ENCODE measurements at regions not wholly inside any gene's neighbourhood (a gene's known extent, or its start where the extent isn't known, plus 50 kb on each side); places are given as distances from the start of the nearest gene placed in this dataset.

GRCh38 chrX:39974270-39974669 lies 123.5 kb downstream of the BCOR start:
- Histone ChIP-seq H3K9ac (ENCODE audit: low read depth in 1 of 2, low read length in 2 of 2) (no peak overlapping the region), H3K4me1 (ENCODE audit: control insufficient read depth in 4 of 4, insufficient read depth in 4 of 4, low read length in 3 of 4) (peaks cover 0 to 2% (median 0%) of the 10 kb centered on the region in 4 donors), H3K9me3 (ENCODE audit: control insufficient read depth in 4 of 4, low read length in 3 of 4) (peaks cover 0 to 12% (median 2%) of the 10 kb centered on the region in 4 donors), H3K4me3 (ENCODE audit: low read depth in 1 of 3, low read length in 3 of 3) (no peak overlapping the region), H3K27me3 (ENCODE audit: control insufficient read depth in 4 of 4, insufficient read depth in 4 of 4, low read length in 3 of 4) (no peaks in the 10 kb centered on the region), H3K36me3 (ENCODE audit: control insufficient read depth in 4 of 4, insufficient read depth in 3 of 4, low read depth in 1 of 4, low read length in 3 of 4) (peaks cover 0 to 2% (median 0%) of the 10 kb centered on the region in 4 donors), H3K27ac (ENCODE audit: low read depth in 1 of 2, low read length in 2 of 2) (no peak overlapping the region)
- 93% methylated on average over 6 of the region's 6 CpGs for WGBS
- DNase-seq (ENCODE audit: low spot score), result no peak
- TF ChIP-seq HNF4G (IDR thresholded peaks at IDR 0.05), result no peak

DNA sequence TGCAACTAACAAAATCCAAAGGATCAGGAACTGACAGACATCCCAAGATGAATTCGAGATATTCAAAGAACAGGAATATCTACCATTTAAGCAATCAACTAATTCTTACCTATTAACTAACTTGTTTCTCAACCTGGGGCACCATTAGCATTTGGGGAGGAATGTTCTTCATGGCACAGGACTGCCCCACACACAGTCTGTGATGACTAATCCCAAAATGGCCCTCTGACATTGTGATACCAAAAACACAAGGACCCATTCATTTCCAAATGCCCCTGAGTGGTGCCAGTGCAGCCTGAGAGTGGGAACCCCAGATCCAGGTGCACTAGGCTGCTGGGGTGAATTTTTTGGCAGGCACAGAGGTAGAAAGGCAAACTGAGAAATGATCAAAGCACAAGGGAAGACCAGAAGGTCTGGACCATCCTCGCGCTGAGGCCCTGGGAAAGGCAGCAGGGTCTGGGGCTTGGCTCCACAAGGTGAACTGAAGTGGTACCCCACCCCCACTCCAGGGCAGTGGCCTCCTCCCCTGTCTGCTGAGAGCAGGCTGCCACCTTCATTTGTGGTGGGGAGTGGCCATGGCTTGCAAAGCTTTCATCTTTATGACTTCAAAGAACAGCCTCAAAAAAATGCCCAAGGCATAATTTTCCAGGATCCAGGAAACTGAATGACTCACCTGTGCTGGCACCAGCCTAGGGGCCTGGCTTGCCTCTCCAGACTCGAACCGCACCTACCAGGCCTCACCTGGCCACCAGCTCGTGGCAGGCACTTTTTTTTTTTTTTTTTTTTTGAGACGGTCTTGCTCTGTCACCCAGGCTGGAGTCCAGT lies 122.4 kb downstream of the BCOR start:
- 89% methylated on average over 7 of the region's 7 CpGs for WGBS
- TF ChIP-seq GABPA (IDR thresholded peaks at IDR 0.05 in 1 of 2, conservative IDR thresholded peaks at IDR 0.05 in 1 of 2) (no peak), RXRA (IDR thresholded peaks at IDR 0.05) (no peak), RAD21 (IDR thresholded peaks at IDR 0.05) (no peak), SP1 (IDR thresholded peaks at IDR 0.05) (no peak), YY1 (IDR thresholded peaks at IDR 0.05) (no peak), HNF4A (conservative IDR thresholded peaks at IDR 0.05) (no peak), FOXA2 (IDR thresholded peaks at IDR 0.05) (no peak), TAF1 (conservative IDR thresholded peaks at IDR 0.05) (no peak), FOXA1 (IDR thresholded peaks at IDR 0.05) (no peak), EGR1 (IDR thresholded peaks at IDR 0.05; ENCODE audit: low read depth in 2 of 2) (no peak), ZBTB33 (IDR thresholded peaks at IDR 0.05) (no peak)
- TF ChIP-seq, protein P1, sequence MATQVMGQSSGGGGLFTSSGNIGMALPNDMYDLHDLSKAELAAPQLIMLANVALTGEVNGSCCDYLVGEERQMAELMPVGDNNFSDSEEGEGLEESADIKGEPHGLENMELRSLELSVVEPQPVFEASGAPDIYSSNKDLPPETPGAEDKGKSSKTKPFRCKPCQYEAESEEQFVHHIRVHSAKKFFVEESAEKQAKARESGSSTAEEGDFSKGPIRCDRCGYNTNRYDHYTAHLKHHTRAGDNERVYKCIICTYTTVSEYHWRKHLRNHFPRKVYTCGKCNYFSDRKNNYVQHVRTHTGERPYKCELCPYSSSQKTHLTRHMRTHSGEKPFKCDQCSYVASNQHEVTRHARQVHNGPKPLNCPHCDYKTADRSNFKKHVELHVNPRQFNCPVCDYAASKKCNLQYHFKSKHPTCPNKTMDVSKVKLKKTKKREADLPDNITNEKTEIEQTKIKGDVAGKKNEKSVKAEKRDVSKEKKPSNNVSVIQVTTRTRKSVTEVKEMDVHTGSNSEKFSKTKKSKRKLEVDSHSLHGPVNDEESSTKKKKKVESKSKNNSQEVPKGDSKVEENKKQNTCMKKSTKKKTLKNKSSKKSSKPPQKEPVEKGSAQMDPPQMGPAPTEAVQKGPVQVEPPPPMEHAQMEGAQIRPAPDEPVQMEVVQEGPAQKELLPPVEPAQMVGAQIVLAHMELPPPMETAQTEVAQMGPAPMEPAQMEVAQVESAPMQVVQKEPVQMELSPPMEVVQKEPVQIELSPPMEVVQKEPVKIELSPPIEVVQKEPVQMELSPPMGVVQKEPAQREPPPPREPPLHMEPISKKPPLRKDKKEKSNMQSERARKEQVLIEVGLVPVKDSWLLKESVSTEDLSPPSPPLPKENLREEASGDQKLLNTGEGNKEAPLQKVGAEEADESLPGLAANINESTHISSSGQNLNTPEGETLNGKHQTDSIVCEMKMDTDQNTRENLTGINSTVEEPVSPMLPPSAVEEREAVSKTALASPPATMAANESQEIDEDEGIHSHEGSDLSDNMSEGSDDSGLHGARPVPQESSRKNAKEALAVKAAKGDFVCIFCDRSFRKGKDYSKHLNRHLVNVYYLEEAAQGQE (IDR thresholded peaks at IDR 0.05), result no peak
- Histone ChIP-seq H3K4me3 (ENCODE audit: low read depth in 1 of 3, low read length in 3 of 3) (no peak overlapping the region), H3K27me3 (ENCODE audit: control insufficient read depth in 4 of 4, insufficient read depth in 4 of 4, low read length in 3 of 4) (no peaks in the 10 kb centered on the region), H3K9ac (ENCODE audit: low read depth in 1 of 2, low read length in 2 of 2) (no peak overlapping the region), H3K36me3 (ENCODE audit: control insufficient read depth in 4 of 4, insufficient read depth in 3 of 4, low read depth in 1 of 4, low read length in 3 of 4) (peaks cover 0 to 2% (median 0%) of the 10 kb centered on the region in 4 donors), H3K27ac (ENCODE audit: low read depth in 1 of 2, low read length in 2 of 2) (no peak overlapping the region), H3K9me3 (ENCODE audit: control insufficient read depth in 4 of 4, low read length in 3 of 4) (peaks cover 0 to 12% (median 2%) of the 10 kb centered on the region in 4 donors), H3K4me1 (ENCODE audit: control insufficient read depth in 4 of 4, insufficient read depth in 4 of 4, low read length in 3 of 4) (no peaks in the 10 kb centered on the region)
- DNase-seq (ENCODE audit: low spot score), result no peak
